GM12891 (cell line): ENCODE measurements at regions not wholly inside any gene's neighbourhood (a gene's known extent, or its start where the extent isn't known, plus 50 kb on each side); places are given as distances from the start of the nearest gene placed in this dataset.

ENCODE experiments used
- PAX5 ChIP-seq: IDR thresholded peaks from 2 replicates; pipeline ENCODE4 v1.6.1; 2011; ENCODE audit warnings: low read length, moderate library complexity, mild to moderate bottlenecking; ENCODE audit not compliant: insufficient read depth, severe bottlenecking
- POLR2A ChIP-seq: IDR thresholded peaks from 2 replicates; pipeline ENCODE4 v1.6.1; 2011; ENCODE audit warnings: low read depth, low read length, control low read depth
- POLR2AphosphoS5 ChIP-seq: IDR thresholded peaks from 2 replicates; pipeline ENCODE4 v1.6.1; 2011; ENCODE audit warnings: low read depth, low read length, control low read depth
- SPI1 ChIP-seq: IDR thresholded peaks from 2 replicates; pipeline ENCODE4 v1.6.1; 2011; ENCODE audit warnings: low read depth, low read length, control low read depth
- TAF1 ChIP-seq: IDR thresholded peaks from 2 replicates; pipeline ENCODE4 v1.6.1; 2011; ENCODE audit warnings: low read depth, low read length, control low read depth

- TF ChIP-seq TAF1: no peak
- no peak for TF ChIP-seq POLR2AphosphoS5
- no peak for TF ChIP-seq POLR2A
- no peak for TF ChIP-seq PAX5
- no peak for TF ChIP-seq SPI1
Measured at GRCh38 chr2:215884451-215885087, 128.8 kb downstream of the MREG start.
